Astrocyte of the hippocampus (primary cell): ENCODE measurements at regions not wholly inside any gene's neighbourhood (a gene's known extent, or its start where the extent isn't known, plus 50 kb on each side); places are given as distances from the start of the nearest gene placed in this dataset.
"Not testable (repeated sequence)": the region's sequence is repeated elsewhere in the genome, so short reads cannot be mapped to it uniquely, and the experiment has no call there.

Experiments used
- DNase-seq: peaks from one replicate; pipeline ENCODE4 v3.0.0; 2011; ENCODE audit warnings: low read depth, low spot score

- no peak for DNase-seq
Observed at GRCh38 chr20:12728782-12729181, 280.0 kb upstream of the SPTLC3 start.

GRCh38 chr20:12729326-12729725 lies 279.4 kb upstream of the SPTLC3 start:
- DNase-seq, result no peak

DNA sequence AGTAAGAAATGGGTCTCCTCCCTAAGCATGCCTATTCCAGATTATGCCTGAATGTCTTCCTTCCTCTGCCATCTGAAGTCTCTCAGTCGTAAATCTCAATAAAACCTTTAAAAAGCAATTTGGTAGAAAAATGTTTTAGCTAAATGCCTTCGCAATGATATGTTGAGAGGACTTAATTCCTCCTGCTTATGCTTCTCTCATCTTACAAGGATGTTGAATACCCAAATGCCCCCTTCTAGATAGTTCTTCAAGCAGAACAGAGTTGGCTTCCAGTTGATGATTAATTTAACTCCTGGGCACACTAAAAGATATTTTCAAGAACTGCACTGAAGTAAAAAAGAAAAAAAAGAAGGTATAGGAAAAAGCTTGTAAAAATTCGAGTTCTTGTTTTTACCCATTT lies 275.0 kb upstream of the SPTLC3 start:
- DNase-seq, result no peak

GRCh38 chr20:12737497-12737896 lies 271.3 kb upstream of the SPTLC3 start:
- no peak for DNase-seq

DNA sequence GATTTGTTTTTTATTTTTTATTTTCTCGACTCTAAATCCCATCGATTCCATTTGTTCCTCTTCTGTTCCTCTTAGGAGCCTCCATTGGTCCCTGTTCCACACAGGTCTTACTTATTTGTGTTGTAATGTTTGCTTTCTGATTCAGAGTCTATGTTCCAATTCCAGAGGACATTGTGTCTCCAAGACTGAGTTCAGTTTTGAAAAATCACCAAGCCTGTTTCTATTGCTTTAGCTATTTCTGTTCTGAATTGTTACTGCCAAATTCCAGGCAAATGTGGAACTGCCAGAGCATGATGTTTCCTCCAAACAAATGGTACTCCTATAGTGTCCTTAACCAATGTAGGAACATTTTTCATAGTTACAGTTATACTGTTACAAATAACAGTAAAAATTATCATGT lies 270.9 kb upstream of the SPTLC3 start:
- no peak for DNase-seq

DNA sequence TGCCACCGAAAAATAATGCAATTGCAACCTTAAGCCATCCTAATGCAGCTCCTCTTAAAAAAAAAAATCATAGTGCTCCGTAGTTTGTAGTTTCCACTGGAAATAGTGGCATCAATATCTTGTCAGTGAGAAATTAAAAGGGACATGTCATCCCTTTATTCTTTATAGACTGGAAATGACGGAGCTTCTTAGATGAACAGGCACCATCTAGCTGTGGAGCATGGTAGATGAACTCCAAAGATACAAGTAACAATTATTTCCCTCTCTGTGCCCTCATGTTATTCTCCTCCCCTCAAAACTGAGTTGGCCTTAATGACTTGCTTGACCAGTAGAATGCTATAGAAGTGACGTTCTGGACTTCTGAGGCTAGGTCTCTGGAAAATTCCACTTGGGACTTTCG lies 268.1 kb upstream of the SPTLC3 start:
- no peak for DNase-seq

DNA sequence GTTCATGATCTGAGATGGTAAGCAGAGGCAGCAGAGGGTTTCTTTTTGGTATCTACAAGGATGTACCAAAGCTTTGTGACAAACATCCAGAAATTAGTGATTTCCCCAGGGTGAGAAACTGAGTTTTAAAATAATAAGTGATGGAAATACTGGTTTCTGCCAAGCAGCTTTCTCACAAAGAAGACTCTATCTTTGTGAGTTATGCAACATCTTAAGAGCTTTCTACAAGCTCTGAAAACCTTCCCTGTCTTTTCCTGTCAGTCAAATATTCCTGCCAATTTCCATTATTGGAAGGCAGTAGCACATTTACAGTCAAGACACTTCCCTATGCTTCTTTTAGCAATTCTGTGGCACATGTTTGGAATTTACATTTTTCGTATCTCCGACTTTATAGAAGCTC lies 264.7 kb upstream of the SPTLC3 start:
- no peak for DNase-seq

DNA sequence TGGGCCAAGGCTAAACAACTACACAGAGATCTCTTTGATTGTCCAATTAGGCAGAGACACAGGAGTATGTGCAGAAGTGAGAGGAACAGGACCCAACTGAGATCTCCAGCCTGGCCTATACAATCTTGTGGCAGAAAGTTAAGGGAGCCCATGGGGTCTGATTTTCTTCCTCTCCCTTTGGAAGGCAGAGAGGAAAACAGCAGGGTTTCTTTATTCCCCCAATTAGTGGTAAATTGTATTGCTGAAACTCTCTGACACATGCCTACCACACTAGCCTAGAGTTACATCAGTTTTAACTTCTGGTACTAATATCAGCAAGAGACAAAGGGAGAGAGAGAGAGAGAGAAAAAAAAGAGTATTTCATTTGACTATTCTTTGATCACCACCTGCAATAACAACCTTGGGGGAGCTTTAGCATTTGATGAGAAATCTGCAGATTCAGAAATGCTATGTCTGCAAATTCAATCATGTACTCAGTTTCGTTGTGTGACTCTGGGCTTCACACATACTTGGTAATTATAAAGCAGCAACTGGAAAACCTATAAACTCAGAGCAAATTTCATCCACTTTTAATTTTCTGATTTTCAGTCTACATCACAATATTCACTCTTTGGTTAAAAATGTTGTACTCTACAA lies 260.3 kb upstream of the SPTLC3 start:
- DNase-seq, result no peak

- DNase-seq, result no peak
Observed at GRCh38 chr20:12750221-12750620, 258.6 kb upstream of the SPTLC3 start.

DNA sequence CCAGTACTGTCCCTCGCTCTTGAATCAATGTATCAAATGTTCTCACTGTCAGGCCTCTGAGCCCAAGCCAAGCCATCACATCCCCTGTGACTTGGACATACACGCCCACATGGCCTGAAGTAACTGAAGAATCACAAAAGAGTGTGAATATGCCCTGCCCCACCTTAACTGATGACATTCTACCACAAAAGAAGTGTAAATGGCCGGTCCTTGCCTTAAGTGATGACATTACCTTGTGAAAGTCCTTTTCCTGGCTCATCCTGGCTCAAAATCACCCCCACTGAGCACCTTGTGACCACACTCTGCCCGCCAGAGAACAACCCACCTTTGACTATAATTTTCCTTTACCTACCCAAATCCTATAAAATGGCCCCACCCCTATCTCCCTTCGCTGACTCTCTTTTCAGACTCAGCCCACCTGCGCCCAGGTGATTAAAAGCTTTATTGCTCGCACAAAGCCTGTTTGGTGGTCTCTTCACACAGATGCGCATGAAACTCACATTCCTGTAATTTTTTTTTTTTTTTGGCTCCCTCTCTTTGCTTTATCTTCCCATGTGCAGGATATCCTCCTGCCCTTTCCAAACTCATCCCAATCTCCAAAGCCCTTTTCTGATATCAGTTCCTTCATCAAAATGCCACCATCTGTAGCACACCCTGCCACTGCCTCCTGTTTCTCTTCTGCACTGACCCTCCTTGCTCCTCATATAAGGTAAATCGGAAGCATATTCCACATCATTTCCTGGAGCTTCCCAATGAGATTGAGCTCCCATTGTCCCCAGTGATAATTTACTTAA lies 255.7 kb upstream of the SPTLC3 start:
- not testable (repeated sequence) for DNase-seq

DNA sequence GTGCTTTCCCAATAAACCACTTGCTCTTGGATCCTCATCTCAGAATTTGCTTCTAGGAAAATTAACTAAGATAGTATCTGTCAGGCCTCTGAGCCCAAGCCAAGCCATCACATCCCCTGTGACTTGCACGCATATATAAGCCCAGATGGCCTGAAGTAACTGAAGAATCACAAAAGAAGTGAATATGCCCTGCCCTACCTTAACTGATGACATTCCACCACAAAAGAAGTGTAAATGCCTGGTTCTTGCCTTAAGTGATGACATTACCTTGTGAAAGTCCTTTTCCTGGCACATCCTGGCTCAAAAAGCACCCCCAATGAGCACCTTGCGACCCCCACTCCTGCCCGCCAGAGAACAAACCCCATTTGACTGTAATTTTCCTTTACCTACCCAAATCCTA lies 255.0 kb upstream of the SPTLC3 start:
- DNase-seq, result not testable (repeated sequence)

GRCh38 chr20:12759493-12759892 lies 249.3 kb upstream of the SPTLC3 start:
- DNase-seq, result not testable (repeated sequence)

DNA sequence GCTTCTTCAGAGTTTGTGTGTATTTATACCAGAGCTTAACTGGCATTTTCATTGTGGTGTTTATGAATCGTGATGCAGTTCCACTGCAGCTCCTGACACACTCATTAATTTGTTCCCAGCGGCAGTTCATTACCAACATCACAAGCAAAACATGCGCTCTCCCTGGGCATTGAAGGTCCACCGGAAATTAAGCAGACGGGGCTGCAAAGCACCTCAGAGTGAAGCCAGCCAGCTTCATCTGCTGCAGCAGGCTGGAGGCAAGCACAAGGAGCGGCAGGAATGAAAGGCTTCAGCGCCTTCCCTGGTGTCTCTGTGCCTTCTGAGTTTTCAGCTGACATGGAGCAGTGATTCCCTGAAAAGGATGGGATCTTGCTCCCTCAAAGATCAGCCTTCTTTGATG lies 246.0 kb upstream of the SPTLC3 start:
- DNase-seq, result peak; percentile 52

GRCh38 chr20:12763406-12763805 lies 245.4 kb upstream of the SPTLC3 start:
- DNase-seq, result no peak

GRCh38 chr20:12764053-12764452 lies 244.7 kb upstream of the SPTLC3 start:
- no peak for DNase-seq

DNA sequence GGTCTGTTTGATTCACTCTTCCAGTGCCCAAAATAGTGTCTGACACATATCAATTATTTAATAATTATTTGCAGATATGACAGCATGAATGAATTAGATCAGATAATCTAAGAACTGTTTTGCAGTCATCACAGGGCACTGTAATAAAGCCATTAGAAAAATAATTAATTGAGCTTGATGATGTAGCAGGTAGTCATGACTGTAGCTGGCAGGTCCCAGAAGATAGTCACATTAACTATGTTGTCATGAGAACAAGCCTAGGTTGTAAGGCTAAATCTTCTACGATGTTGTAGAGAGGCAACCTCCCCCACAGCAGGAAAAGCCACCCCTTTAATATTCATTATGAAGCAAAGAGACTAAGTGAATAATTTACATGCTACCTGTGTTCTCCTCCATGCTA lies 243.9 kb upstream of the SPTLC3 start:
- DNase-seq, result no peak

DNA sequence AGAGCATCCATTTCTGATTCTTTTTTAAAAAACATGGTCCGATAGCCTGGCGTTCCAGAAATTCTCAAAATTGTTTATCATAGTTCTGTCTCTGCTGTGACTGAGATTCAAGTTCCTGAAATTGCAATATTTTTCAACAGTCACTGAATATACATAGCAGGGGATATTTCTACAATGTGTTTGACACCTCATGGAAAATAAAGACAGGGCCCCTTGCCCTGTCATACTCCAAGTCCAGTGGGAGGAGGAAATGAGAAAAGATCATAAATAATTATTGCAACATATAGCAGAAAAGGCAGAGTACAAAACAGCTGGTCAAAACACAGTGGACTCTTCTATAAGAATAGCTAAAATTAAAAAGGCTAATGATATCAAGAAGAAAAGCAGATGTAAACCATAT lies 234.8 kb upstream of the SPTLC3 start:
- DNase-seq, result no peak

DNA sequence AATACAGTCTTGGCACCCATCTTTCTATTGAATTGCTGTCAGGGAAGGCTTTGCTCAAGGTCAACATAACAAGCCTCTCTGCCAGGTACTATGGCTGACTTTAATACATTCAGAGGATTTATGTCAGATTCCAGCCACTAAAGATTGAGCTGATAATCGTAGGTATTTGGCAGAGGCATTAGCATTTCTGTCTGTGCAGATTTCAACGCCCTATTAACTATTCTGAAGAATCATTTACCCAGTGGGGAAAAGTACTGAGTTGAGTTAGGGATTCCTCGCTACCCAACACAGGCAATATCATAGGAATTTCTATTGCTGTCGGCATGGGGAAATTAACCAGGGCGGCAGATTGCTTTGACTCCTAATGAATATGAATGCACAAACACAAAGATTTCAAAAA lies 233.7 kb upstream of the SPTLC3 start:
- peak; percentile 31 for DNase-seq

DNA sequence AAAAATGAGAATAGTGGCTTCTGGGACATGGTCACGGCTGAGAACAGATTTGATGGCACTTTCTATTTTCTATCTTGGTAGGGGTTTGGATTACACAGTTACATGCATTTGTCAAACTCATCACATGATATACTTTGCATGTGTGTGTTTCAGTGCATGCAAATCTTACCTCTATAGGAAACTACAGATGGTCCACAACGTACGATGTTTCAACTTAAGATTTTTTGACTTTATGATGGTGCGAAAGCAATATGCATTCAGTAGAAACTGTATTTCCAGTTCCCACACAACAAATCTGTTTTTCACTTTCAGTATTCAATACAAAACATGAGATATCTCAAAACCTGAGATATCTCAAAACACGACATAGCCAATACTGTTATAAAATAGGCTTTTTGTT lies 231.8 kb upstream of the SPTLC3 start:
- DNase-seq, result no peak

DNA sequence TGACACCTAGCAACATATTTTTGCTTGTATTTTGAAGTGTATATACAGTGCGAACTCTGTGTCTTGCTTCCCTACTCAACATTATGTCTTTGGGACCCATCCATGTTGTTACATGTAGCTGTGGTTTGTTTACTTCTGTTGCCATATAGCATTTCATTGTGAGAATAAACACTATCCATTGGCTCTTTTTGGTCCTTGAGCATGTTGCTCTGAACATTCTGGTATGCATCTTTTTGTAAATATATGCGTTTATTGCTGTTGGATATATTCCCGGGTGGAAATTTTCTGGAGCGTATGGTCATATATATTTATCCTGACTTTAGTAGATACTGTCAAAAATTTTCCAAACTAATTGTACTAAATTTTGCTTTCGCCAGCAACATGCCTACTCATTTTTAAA lies 222.5 kb upstream of the SPTLC3 start:
- no peak for DNase-seq

- DNase-seq, result no peak
Observed at GRCh38 chr20:12788632-12789299, 220.0 kb upstream of the SPTLC3 start.

DNA sequence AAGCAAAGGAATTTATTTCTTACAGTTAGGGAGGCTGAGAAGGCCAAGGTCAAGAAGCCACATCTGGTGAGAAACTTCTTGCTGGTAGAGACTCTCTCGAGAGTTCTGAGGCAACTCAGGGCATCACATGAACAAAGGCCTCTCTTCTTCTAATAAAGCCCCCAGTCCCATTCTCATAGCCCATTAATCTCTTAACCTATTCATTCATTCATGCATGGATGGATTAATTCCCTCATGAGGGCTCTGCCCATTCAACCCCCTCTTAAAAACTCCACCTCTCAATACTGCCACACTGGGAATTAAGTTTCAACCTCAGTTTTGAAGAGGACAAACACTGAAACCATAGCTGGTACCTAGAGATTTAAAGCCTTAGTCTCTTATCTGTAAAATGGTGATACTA lies 217.9 kb upstream of the SPTLC3 start:
- DNase-seq, result no peak

GRCh38 chr20:12798286-12798685 lies 210.5 kb upstream of the SPTLC3 start:
- no peak for DNase-seq
